IPS-18c (cell line): ENCODE measurements at regions not wholly inside any gene's neighbourhood (a gene's known extent, or its start where the extent isn't known, plus 50 kb on each side); places are given as distances from the start of the nearest gene placed in this dataset.

Experiments
- H3K4me3 ChIP-seq: 2 replicates; pipeline ENCODE4 v1.7.0; 2013; ENCODE audit warnings: low read depth, mild to moderate bottlenecking, low read length, moderate library complexity; ENCODE audit not compliant: insufficient read depth
- H3K9me3 ChIP-seq: one replicate; pipeline ENCODE4 v1.6.1; 2013; ENCODE audit warnings: mild to moderate bottlenecking, low read length, moderate library complexity; ENCODE audit not compliant: control insufficient read depth, insufficient read depth

DNA sequence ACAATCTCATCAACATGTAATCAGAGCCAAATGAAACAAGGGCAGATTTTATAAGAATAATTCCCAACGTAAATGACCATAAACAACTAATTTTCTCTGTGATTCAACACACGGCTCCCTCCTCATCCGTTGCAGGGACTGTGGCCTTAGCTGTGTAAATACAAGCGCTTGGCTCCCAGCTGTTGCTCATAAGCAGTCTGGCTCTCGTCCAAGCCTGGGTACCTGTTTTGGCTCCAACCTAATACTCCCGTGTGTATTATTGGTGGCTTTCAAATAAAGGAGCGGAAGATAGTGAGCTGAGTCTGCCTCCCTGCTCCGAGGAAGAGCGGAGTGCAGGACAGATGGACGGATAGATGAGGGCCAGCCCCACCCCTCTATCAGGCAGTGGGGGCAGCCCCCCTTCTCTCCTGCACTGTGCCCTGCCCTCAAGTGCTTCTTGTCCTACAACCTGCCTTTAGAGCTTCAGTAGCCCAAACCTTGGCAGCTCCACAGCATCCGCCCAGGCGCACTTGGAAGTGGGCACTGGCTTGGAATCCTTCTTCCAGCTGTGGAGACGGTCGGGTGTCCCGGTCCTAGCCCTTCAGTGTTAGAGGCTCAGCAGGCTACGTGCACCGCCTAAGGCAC lies 670.9 kb downstream of the BRD1 start:
- no peaks in the 10 kb centered on the region for H3K9me3 ChIP-seq
- H3K4me3 ChIP-seq, result no peak overlapping the region

DNA sequence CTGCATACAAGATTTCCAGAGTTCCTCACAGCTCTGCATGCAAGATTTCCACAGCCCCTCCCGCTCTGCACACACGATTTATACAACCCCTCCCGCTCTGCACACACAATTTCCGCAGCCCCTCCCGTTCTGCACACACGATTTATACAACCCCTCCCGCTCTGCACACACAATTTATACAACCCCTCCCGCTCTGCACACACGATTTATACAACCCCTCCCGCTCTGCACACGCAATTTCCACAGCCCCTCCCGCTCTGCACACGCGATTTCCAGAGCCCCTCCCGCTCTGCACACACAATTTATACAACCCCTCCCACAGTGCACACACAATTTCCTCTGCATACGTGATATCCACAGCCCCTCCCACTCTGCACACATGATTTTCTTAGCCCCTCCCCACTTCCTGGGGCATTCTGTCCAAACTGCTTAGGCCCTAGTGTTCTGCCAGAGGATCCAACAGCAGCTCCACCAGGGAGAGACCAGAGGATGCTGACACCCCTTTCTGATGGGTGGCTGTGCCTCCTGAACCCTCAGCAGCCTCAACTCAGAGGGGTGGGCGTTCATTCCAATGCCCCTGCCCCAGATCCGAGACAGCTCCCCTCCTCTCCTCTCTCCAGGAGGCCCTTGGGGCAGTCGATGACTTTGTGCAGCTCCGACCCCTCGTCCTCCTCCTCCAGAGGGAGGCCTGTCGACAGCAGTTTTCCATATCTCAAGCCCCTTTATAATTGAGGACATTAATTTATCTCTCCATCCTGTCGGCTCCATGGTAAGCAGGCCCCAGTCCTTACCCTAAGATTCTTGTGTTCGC lies 671.7 kb downstream of the BRD1 start:
- Histone ChIP-seq H3K9me3 (no peaks in the 10 kb centered on the region), H3K4me3 (no peak overlapping the region)

- Histone ChIP-seq H3K9me3 (no peaks in the 10 kb centered on the region), H3K4me3 (no peak overlapping the region)
These were observed 672.5 kb downstream of the BRD1 start for GRCh38 chr22:49155039-49155769.

DNA sequence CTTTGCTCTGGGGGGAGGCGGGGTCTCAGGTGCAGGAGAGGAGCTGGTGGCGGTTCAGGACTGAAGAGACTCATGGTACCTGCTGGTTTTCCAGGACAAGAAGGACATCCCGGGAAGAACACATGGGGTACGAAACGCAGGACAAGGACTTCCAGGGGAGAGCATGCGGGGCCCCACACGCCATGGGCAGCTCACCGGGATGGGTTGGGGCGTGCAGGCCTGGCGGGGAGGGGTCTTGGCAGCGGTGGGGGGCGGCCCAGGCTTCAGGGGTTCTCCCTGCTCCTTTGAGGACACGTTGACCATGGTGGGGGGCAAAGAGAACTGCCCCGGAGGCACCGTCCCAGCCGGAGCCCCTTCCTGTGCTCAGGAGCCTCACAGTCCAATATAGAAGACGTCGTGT lies 673.2 kb downstream of the BRD1 start:
- H3K9me3 ChIP-seq, result no peaks in the 10 kb centered on the region
- H3K4me3 ChIP-seq, result no peak overlapping the region

DNA sequence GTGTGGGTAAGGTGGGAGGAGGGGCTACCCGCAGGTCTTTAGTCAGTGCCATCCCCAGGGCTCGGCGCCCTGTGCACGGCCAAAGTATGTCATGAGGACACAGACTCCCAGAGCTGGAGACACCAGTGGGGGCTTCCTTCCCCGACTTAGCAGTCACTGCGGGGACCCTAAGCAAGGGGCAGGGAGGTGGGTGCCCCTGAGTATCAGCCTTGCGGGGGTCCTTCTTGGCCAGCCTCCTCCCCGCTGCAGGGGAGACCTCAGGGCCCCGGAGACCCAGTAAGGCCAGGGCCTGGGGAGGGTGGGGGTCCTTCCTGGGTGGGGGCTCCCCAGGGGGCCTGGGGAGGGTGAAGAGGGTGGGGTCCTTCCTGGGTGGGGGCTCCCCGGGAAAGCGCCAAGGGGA lies 673.8 kb downstream of the BRD1 start:
- no peaks in the 10 kb centered on the region for H3K9me3 ChIP-seq

DNA sequence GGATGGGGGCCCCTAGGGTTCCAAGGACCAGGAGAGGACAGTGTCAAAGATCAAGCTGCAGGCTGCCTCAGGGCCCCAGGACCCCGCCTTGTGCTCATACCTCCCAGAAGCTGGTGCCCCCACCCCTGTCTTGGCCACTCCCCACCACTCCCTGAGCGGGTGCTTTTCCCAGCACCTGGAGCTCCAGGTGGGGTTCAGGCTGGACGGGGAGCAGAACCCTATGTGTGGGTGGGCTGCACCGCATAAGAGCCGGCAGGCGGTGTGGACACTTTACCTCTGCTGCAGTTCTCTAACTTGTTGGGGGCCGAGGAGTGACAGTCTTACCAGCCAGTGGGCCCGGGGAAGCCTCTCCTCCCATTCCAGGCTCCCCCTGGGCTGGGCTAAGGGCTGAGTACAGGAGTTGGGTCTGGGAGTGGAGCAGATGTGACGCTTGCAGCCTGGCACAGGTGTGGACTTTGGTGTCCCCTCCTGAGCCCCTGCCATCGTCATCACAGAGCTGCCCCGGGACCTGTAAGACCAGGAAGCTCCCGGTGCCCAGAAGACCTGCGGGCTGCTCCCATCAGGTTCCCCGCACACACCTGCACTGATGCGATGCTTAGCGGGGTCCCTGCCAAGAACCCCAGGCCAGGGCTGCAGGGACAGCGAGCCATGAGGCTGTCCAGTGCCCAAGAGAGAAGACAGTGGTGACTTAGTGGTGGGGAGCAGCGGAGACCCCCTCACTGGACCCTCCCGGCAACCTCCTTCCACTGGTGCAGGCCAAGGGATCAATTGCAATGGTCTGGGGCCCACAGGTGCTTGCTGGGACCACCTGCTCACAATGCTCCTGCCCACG lies 674.5 kb downstream of the BRD1 start:
- H3K4me3 ChIP-seq, result no peak overlapping the region
- H3K9me3 ChIP-seq, result no peaks in the 10 kb centered on the region

More for the DNA sequence above, 673.8 kb downstream of the BRD1 start:
- no peak overlapping the region for H3K4me3 ChIP-seq

DNA sequence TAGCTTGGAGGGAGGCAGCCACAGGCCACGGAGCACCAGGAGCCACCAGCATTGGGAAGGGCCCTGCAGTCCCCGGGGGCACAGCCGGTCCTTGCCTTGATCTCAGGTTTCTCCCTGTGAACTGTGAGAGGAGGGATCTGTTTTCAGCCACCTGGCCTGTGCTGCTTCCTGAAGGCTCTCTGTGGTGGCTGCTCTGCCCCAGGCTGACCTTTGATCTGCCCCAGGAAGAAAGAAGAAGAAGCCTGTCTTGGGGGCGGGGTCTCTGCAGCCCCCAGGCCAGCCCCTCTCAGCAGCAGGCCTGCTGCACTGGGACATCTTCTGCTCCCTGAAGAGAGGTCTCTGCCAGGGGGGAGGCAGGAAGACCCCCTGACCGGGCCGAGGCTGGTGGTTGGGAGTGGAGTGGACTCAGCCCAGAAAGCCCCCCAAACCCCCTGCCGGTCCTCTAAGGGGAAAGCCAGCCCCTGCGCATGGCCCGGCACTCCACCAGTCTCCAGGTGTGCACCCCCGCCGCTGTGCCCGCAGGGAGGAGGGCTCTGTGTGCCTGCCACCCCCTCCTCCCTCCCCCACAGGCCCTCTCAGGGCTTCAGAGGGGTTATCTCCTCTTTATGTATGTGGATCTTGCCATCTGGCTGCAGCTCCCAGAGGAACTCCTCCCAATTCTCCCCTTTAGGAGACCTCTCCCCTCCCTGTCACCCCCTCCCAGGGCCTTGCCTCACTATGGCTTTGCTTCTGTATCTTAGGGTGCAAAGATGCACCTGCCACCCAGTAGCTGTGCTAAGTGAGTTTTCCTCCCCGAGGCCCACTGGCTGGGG lies 675.3 kb downstream of the BRD1 start:
- Histone ChIP-seq H3K9me3 (no peaks in the 10 kb centered on the region), H3K4me3 (no peak overlapping the region)

DNA sequence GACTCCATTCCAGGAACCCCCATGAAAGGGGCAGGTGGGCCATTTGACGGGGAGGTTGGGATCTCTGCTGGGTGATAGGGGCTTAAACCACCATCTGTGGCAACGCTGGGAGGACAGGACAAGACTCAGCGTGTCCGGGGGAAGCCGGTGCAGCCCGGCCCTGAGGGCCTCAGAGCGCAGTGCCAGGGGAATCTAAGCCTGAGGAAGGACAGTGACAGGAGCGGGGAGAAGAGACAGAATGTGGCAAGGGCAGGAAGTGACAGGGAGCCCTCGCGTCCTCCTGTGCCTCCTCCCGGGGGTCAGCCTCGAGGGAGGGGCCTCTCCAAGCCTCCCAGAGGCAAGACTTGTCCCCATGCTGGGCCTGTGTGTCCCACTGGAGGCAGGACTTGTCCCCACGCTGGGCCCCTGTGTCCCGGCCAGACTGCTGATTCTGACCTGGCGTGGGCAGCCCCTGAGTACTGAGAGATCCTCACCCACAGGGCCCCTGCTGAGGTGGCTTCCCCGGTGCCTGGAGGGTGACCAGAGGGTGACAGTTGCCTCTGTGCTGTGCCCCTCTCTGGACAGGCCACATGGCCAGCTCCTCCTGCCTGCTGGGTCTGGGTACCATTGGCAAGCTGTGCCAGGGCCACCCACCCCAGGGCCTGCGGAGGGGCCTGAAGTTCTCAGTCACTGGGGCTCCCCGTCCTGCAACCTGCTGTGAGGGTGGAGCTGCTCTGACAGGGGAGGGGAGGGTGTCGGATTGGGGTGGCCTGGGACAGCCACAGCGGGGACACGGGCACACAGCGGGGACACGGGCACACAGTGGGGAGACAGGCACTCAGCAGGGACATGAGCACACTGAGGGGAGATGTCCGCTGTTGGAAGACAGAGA lies 676.2 kb downstream of the BRD1 start:
- H3K9me3 ChIP-seq, result no peaks in the 10 kb centered on the region
- H3K4me3 ChIP-seq, result no peak overlapping the region

DNA sequence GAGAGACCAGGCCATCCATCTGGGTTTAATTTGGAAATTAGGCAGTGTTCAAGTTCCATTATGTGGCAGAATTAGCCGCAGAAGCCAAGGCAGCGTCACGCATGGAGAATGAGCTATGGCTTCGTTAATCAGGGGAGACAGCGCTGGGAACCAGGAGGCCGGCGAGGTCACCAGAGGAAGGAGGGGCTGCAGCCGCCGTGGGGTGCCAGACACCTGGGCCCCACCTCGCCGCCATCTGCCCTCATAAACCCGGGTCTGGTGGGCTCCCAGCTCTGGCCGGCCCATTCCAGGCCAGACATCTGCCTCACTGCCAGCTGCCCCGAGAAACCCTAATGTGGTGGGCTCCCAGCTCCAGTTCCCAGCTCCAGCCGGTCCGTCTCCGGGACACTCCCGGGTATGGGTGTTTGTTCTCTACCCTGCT lies 676.9 kb downstream of the BRD1 start:
- no peak overlapping the region for H3K4me3 ChIP-seq
- no peaks in the 10 kb centered on the region for H3K9me3 ChIP-seq

DNA sequence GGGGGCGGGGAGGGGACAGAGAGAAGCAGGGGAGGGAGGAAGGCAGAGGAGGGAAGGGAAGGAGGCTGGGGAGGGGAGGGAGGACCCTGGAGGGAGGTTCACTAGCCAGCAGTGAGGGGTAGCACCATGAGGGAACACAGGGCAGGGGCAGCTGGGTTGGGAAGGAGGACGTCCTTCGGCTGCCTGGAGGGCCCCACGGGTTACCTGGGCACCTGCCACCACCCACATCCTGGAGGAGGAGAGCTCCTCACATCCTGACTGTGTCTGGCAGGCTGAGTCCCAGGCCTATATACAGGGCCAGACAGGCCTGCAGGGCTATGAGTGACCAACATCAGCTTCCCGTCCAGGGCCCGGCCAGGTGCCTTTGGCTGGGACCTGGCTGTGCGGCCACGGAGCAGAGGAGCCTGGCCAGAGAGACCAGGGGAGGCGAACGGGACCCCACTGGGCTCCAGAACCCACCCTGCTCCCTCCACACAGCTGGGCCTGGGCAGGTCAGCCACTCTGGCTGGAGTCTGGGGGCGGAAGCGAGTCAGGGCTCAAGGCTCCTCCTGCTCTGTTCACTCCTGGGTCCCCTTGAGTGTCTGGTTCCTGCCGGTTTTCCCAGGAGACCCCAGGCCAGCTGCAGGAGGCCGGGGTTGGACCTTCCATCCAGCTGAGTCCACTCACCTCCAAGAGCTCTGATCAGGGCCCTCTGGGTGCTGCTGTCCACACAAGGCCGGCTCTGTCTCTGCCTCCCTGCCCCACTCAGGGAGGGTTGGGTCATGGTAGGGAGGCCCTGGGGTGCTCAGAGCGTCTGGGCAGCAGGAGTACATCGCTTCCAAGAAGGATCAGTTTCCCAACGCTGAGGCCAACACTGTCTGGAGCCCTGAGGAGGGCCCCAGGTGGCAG lies 677.7 kb downstream of the BRD1 start:
- Histone ChIP-seq H3K9me3 (no peaks in the 10 kb centered on the region), H3K4me3 (no peak overlapping the region)

- Histone ChIP-seq H3K4me3 (no peak overlapping the region), H3K9me3 (no peaks in the 10 kb centered on the region)
These were observed 678.7 kb downstream of the BRD1 start for GRCh38 chr22:49148895-49149418.

DNA sequence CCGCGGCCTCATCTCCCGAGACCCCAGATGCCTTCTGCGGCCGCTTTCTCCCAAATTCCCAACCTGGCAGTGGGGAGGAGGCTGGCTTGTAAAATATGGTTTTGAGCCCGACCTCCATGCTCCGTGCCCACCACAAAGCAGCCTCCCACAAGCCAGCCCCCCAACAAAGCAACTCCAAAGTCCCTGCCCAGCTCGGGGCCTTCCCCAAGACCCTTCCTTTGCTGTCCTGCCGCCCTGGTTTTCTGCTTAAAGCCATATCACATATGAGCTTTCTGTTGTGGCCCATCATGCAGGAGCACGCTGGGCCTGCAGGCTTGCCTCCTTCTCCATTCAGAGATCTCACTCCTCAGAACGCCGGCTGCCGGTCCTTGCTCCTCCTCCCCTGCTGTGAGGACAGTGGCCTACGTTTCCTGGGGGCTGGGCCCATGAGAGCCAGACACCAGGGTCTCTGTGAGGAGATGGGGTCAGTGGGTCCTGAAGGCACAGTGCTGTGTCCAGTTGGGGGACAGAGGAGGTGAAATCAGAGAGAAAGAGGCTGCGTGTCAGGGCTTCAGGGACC lies 680.0 kb downstream of the BRD1 start:
- Histone ChIP-seq H3K9me3 (peaks cover 2% of the 10 kb centered on the region), H3K4me3 (no peak overlapping the region)

DNA sequence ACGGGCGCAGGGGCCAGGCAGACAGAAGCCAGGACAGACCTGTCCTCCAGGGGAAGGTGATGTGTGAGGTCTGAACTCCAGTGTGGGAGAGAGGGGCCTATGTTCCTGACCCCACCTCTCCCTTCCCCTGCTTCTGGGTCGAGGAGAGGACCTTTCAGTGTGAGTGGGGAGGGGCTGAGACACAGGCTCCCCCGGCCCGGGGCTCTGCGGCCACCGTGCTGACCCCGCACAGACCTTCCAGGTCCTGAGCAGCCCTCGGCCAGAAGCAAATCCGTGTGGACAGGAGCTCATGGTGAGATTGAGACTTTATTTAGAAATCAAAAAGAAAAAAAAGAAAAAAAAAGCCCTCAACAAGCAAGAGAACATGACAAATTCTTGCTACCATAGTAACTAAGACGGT lies 680.5 kb downstream of the BRD1 start:
- H3K9me3 ChIP-seq, result peaks cover 2% of the 10 kb centered on the region

GRCh38 chr22:49146511-49146910 lies 681.2 kb downstream of the BRD1 start:
- peaks cover 2% of the 10 kb centered on the region for H3K9me3 ChIP-seq
- H3K4me3 ChIP-seq, result no peak overlapping the region

More for the DNA sequence above, 680.5 kb downstream of the BRD1 start:
- H3K4me3 ChIP-seq, result no peak overlapping the region
